ENCODE measurements at regions not wholly inside any gene's neighbourhood (a gene's known extent, or its start where the extent isn't known, plus 50 kb on each side); places are given as distances from the start of the nearest gene placed in this dataset.

DNA sequence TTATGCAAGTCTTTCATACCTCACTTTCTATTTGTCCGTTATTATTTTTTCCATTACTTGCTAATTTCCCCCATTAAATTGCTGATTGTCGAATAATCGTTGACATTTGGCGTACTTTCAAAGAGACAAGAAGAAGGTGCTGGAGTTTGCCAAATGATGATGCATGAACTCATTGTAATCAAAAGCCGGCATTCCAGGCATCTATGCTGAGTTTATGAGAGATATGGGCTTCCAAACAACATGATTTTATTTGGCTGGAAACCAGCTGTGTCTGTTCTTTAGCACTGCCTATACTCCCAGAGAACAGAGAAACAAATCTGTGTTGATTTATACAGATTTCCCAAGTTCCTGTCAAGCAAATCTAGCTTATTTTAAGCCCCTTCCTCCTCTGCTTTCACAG, 80.8 kb upstream of the RPS6KA3 start:
- TF ChIP-seq, protein P1, sequence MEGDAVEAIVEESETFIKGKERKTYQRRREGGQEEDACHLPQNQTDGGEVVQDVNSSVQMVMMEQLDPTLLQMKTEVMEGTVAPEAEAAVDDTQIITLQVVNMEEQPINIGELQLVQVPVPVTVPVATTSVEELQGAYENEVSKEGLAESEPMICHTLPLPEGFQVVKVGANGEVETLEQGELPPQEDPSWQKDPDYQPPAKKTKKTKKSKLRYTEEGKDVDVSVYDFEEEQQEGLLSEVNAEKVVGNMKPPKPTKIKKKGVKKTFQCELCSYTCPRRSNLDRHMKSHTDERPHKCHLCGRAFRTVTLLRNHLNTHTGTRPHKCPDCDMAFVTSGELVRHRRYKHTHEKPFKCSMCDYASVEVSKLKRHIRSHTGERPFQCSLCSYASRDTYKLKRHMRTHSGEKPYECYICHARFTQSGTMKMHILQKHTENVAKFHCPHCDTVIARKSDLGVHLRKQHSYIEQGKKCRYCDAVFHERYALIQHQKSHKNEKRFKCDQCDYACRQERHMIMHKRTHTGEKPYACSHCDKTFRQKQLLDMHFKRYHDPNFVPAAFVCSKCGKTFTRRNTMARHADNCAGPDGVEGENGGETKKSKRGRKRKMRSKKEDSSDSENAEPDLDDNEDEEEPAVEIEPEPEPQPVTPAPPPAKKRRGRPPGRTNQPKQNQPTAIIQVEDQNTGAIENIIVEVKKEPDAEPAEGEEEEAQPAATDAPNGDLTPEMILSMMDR (conservative IDR thresholded peaks at IDR 0.05; ENCODE audit: low read length), result no peak
- no peak for TF ChIP-seq EZH2phosphoT487 (IDR thresholded peaks at IDR 0.05; ENCODE audit: borderline replicate concordance)
